GM23338 (cell line): ENCODE measurements at regions not wholly inside any gene's neighbourhood (a gene's known extent, or its start where the extent isn't known, plus 50 kb on each side); places are given as distances from the start of the nearest gene placed in this dataset.

Experiments
- ATAC-seq: fragments of 200-7000 bp; cut with Tn5 transposase; 3 replicates; pipeline ENCODE4 v1.9.1; 2020
- DNase-seq: peaks from one replicate; pipeline ENCODE4 v3.0.0-alpha.2; 2015; ENCODE audit warnings: low spot score
- H2AFZ ChIP-seq: fragments of 200-600 bp; sonication (generic); 2 replicates; pipeline ENCODE4 v1.8.0; 2016; ENCODE audit warnings: antibody characterized with exemption, mild to moderate bottlenecking, moderate library complexity
- H3F3A ChIP-seq: fragments of 200-600 bp; sonication (generic); replicated peaks from 2 replicates; pipeline ENCODE4 v1.8.0; 2017; ENCODE audit warnings: antibody characterized with exemption, mixed run types, low read depth
- H3K27ac ChIP-seq: fragments of 200-600 bp; sonication (generic); 2 replicates; pipeline ENCODE4 v1.6.1; 2016; ENCODE audit warnings: low read depth
- H3K27me3 ChIP-seq: fragments of 200-600 bp; sonication (generic); 2 replicates; pipeline ENCODE4 v1.8.0; 2016; ENCODE audit warnings: mild to moderate bottlenecking, mixed run types, moderate library complexity; ENCODE audit not compliant: insufficient read depth
- H3K36me3 ChIP-seq: fragments of 200-600 bp; sonication (generic); 2 replicates; pipeline ENCODE4 v1.8.0; 2016; ENCODE audit warnings: mild to moderate bottlenecking; ENCODE audit not compliant: insufficient read depth
- H3K4me1 ChIP-seq: fragments of 200-600 bp; sonication (generic); 2 replicates; pipeline ENCODE4 v1.8.0; 2016; ENCODE audit warnings: mild to moderate bottlenecking, moderate library complexity; ENCODE audit not compliant: insufficient read depth
- H3K4me2 ChIP-seq: fragments of 200-600 bp; sonication (generic); 2 replicates; pipeline ENCODE4 v1.7.1; 2017; ENCODE audit warnings: mixed run types
- H3K4me3 ChIP-seq: fragments of 200-600 bp; sonication (generic); 2 replicates; pipeline ENCODE4 v1.6.1; 2016; ENCODE audit warnings: mixed run types
- H3K79me2 ChIP-seq: fragments of 200-600 bp; sonication (generic); replicated peaks from 2 replicates; pipeline ENCODE4 v1.8.0; 2017; ENCODE audit warnings: mild to moderate bottlenecking; ENCODE audit not compliant: insufficient read depth
- H3K9me2 ChIP-seq: fragments of 200-600 bp; sonication (generic); 2 replicates; pipeline ENCODE4 v1.8.0; 2017; ENCODE audit not compliant: insufficient read depth
- H4K20me1 ChIP-seq: fragments of 200-600 bp; sonication (generic); replicated peaks from 2 replicates; pipeline ENCODE4 v1.8.0; 2017; ENCODE audit warnings: mild to moderate bottlenecking; ENCODE audit not compliant: insufficient read depth
- H3K27ac Mint-ChIP-seq: 2 replicates; pipeline ENCODE4 v1.8.0; 2020; ENCODE audit warnings: inconsistent platforms, mild to moderate bottlenecking, moderate library complexity, mixed read lengths
- H3K27me3 Mint-ChIP-seq: 3 replicates; pipeline ENCODE4 v1.8.0; 2022; ENCODE audit warnings: low read depth, mild to moderate bottlenecking, moderate library complexity, mixed read lengths, inconsistent platforms; ENCODE audit not compliant: insufficient read depth, poor library complexity
- H3K36me3 Mint-ChIP-seq: 3 replicates; pipeline ENCODE4 v1.8.0; 2021; ENCODE audit warnings: low read depth, mild to moderate bottlenecking, inconsistent platforms, moderate library complexity, mixed read lengths
- H3K4me1 Mint-ChIP-seq: 3 replicates; pipeline ENCODE4 v1.8.0; 2020; ENCODE audit warnings: mild to moderate bottlenecking, inconsistent platforms, mixed read lengths
- H3K4me3 Mint-ChIP-seq: 3 replicates; pipeline ENCODE4 v1.8.0; 2021; ENCODE audit warnings: moderate library complexity, mild to moderate bottlenecking, inconsistent platforms, mixed read lengths
- H3K9me3 Mint-ChIP-seq: 3 replicates; pipeline ENCODE4 v1.8.0; 2020; ENCODE audit warnings: moderate library complexity, mild to moderate bottlenecking, inconsistent platforms, mixed read lengths
- CREB1 ChIP-seq: fragments of 250-450 bp; sonication (Bioruptor Pico); IDR thresholded peaks from 2 replicates; pipeline ENCODE4 v1.5.0; 2020; ENCODE audit warnings: low read depth, mild to moderate bottlenecking, moderate library complexity
- CTCF ChIP-seq, 2 experiments: fragments of 200-600 bp in 1 of 2; sonication (generic) in 1 of 2; conservative IDR thresholded peaks; 2 replicates each; pipeline versions ENCODE4 v1.5.1 to v1.6.1; 2016 to 2017; ENCODE audit warnings: antibody characterized with exemption in 2 of 2, low read depth in 2 of 2, mild to moderate bottlenecking in 2 of 2, moderate library complexity in 1 of 2
- EZH2 ChIP-seq: fragments of 200-600 bp; sonication (generic); IDR thresholded peaks from one replicate; pipeline ENCODE4 v1.8.0; 2017; ENCODE audit warnings: antibody characterized with exemption, mild to moderate bottlenecking, low read depth; ENCODE audit not compliant: unreplicated experiment
- EZH2phosphoT487 ChIP-seq: fragments of 200-600 bp; sonication (generic); IDR thresholded peaks from one replicate; pipeline ENCODE4 v1.8.1; 2018; ENCODE audit warnings: antibody characterized with exemption; ENCODE audit not compliant: unreplicated experiment
- JUNB ChIP-seq: IDR thresholded peaks from one replicate; pipeline ENCODE4 v1.6.1; 2016; ENCODE audit warnings: antibody characterized with exemption; ENCODE audit not compliant: unreplicated experiment
- NANOG ChIP-seq: IDR thresholded peaks from 2 replicates; pipeline ENCODE4 v1.6.1; 2016; ENCODE audit warnings: antibody characterized with exemption, borderline replicate concordance
- POLR2AphosphoS5 ChIP-seq: IDR thresholded peaks from 2 replicates; pipeline ENCODE4 v1.6.1; 2016; ENCODE audit warnings: antibody characterized with exemption, low read depth
- STAT1 ChIP-seq: IDR thresholded peaks from one replicate; pipeline ENCODE4 v1.6.1; 2016; ENCODE audit warnings: antibody characterized with exemption; ENCODE audit not compliant: unreplicated experiment
- ZNF114 ChIP-seq: fragments of 250-450 bp; sonication (Bioruptor Pico); IDR thresholded peaks from 2 replicates; pipeline ENCODE4 v1.5.0; 2020; ENCODE audit warnings: mild to moderate bottlenecking, moderate library complexity
- ZNF331 ChIP-seq: fragments of 250-450 bp; sonication (Bioruptor Pico); IDR thresholded peaks from 2 replicates; pipeline ENCODE4 v1.5.0; 2020; ENCODE audit warnings: low read depth, mild to moderate bottlenecking, moderate library complexity
- ZNF462 ChIP-seq: fragments of 250-450 bp; sonication (Bioruptor Pico); IDR thresholded peaks from 2 replicates; pipeline ENCODE4 v1.5.0; 2020; ENCODE audit warnings: mild to moderate bottlenecking, moderate library complexity
- TF ChIP-seq, protein P1 (sequence below): IDR thresholded peaks from 2 replicates; pipeline ENCODE4 v1.6.1; 2016; ENCODE audit warnings: antibody characterized with exemption
- TF ChIP-seq, protein P2 (sequence below): IDR thresholded peaks from one replicate; pipeline ENCODE4 v1.6.1; 2018; ENCODE audit warnings: antibody characterized with exemption; ENCODE audit not compliant: unreplicated experiment

DNA sequence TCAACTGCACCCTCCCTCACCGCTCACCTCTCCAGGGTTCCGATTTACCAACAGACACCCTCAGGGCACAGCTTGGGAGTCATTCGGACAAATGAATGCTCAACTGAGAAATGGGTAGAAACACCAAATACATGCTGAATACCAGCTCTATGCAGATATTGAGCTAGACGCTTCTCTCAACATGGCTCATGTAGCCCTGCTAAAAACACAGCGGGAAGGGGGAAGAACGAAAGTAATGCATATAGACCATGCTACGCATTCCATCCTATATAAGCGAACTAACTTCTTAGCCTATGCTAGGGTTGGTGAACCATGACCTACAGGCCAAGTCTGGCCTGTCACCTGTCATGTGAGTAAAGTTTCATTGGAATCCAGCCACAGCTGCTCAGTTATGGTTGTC is 304.0 kb downstream of the UQCRFS1 start:
- Mint-ChIP-seq H3K4me3 (no peak overlapping the region), H3K9me3 (peaks cover 2% of the 10 kb centered on the region; the same call in 1 of the 3 replicates), H3K27ac (no peak overlapping the region), H3K4me1 (no peaks in the 10 kb centered on the region), H3K36me3 (no peaks in the 10 kb centered on the region), H3K27me3 (peaks cover 5% of the 10 kb centered on the region)
- no peak overlapping the region for H3K4me3 ChIP-seq
- H3K79me2 ChIP-seq: no peaks in the 10 kb centered on the region
- H3F3A ChIP-seq: no peaks in the 10 kb centered on the region
- no peaks in the 10 kb centered on the region for H3K4me1 ChIP-seq
- no peak overlapping the region for H2AFZ ChIP-seq
- no peaks in the 10 kb centered on the region for H3K36me3 ChIP-seq
- H3K27me3 ChIP-seq: no peaks in the 10 kb centered on the region
- H3K9me2 ChIP-seq: no peaks in the 10 kb centered on the region
- ATAC-seq (no peak), DNase-seq (no peak)
- H3K27ac ChIP-seq: no peak overlapping the region
- no peaks in the 10 kb centered on the region for H4K20me1 ChIP-seq
- H3K4me2 ChIP-seq: no peak overlapping the region
- TF ChIP-seq JUNB (no peak), STAT1 (no peak), NANOG (no peak), EZH2phosphoT487 (no peak), ZNF462 (CRISPR knock-in tag) (no peak), CREB1 (CRISPR knock-in tag) (no peak), EZH2 (no peak), POLR2AphosphoS5 (no peak), ZNF331 (CRISPR knock-in tag) (no peak), ZNF114 (no peak), CTCF (conservative IDR thresholded peaks at IDR 0.05; ENCODE audit: low read depth in 2 of 2) (no peak)
- TF ChIP-seq, protein P1, sequence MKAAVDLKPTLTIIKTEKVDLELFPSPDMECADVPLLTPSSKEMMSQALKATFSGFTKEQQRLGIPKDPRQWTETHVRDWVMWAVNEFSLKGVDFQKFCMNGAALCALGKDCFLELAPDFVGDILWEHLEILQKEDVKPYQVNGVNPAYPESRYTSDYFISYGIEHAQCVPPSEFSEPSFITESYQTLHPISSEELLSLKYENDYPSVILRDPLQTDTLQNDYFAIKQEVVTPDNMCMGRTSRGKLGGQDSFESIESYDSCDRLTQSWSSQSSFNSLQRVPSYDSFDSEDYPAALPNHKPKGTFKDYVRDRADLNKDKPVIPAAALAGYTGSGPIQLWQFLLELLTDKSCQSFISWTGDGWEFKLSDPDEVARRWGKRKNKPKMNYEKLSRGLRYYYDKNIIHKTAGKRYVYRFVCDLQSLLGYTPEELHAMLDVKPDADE: no peak
- TF ChIP-seq, protein P2, sequence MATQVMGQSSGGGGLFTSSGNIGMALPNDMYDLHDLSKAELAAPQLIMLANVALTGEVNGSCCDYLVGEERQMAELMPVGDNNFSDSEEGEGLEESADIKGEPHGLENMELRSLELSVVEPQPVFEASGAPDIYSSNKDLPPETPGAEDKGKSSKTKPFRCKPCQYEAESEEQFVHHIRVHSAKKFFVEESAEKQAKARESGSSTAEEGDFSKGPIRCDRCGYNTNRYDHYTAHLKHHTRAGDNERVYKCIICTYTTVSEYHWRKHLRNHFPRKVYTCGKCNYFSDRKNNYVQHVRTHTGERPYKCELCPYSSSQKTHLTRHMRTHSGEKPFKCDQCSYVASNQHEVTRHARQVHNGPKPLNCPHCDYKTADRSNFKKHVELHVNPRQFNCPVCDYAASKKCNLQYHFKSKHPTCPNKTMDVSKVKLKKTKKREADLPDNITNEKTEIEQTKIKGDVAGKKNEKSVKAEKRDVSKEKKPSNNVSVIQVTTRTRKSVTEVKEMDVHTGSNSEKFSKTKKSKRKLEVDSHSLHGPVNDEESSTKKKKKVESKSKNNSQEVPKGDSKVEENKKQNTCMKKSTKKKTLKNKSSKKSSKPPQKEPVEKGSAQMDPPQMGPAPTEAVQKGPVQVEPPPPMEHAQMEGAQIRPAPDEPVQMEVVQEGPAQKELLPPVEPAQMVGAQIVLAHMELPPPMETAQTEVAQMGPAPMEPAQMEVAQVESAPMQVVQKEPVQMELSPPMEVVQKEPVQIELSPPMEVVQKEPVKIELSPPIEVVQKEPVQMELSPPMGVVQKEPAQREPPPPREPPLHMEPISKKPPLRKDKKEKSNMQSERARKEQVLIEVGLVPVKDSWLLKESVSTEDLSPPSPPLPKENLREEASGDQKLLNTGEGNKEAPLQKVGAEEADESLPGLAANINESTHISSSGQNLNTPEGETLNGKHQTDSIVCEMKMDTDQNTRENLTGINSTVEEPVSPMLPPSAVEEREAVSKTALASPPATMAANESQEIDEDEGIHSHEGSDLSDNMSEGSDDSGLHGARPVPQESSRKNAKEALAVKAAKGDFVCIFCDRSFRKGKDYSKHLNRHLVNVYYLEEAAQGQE: no peak
